ACC112 (cell line): ENCODE measurements at regions not wholly inside any gene's neighbourhood (a gene's known extent, or its start where the extent isn't known, plus 50 kb on each side); places are given as distances from the start of the nearest gene placed in this dataset.

ENCODE experiments used
- H2AFZ ChIP-seq: fragments of 200-600 bp; sonication (generic); one replicate; pipeline ENCODE4 v1.6.0; 2017; ENCODE audit warnings: antibody characterized with exemption, low read length; ENCODE audit not compliant: unreplicated experiment
- H3K27ac ChIP-seq: fragments of 200-600 bp; sonication (generic); 2 replicates; pipeline ENCODE4 v1.5.1; 2014; ENCODE audit warnings: low read depth, mild to moderate bottlenecking, antibody characterized with exemption, low read length, moderate library complexity
- H3K27me3 ChIP-seq: fragments of 200-600 bp; sonication (generic); 2 replicates; pipeline ENCODE4 v1.6.1; 2014; ENCODE audit warnings: mild to moderate bottlenecking, antibody characterized with exemption, low read length, moderate library complexity, mixed read lengths; ENCODE audit not compliant: insufficient read depth
- H3K36me3 ChIP-seq: fragments of 200-600 bp; sonication (generic); 2 replicates; pipeline ENCODE4 v1.6.1; 2016; ENCODE audit warnings: mild to moderate bottlenecking, antibody characterized with exemption, low read length, moderate library complexity, mixed read lengths; ENCODE audit not compliant: insufficient read depth
- H3K4me1 ChIP-seq: fragments of 200-600 bp; sonication (generic); one replicate; pipeline ENCODE4 v1.6.1; 2016; ENCODE audit warnings: low read length, mixed read lengths; ENCODE audit not compliant: insufficient read depth, unreplicated experiment, control insufficient read depth
- H3K4me3 ChIP-seq: fragments of 200-600 bp; sonication (generic); 2 replicates; pipeline ENCODE4 v1.5.1; 2014; ENCODE audit warnings: mild to moderate bottlenecking, low read depth, low read length
- H3K79me2 ChIP-seq: fragments of 200-600 bp; sonication (generic); one replicate; pipeline ENCODE4 v1.6.0; 2016; ENCODE audit warnings: low read length; ENCODE audit not compliant: control insufficient read depth, unreplicated experiment, insufficient read depth

DNA sequence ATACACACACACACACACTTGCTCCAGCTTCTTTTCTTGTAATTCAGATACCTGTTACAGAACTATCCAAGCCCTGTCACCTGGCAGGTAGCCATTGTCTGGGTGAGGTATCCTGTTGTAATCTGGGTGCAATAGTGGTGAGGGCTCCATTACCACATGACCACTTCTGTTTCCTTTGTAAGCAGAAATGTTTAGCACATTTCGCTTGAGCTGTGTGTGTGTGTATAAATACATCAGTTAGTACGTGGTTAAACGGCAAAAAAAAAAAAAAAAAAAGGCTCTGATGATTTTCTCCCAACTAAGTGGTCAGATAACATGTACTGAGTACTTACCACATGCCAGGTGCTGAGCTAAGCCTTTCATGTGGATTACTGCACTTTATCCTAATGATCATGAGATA is 129.3 kb upstream of the SSTR1 start:
- peaks cover 3% of the 10 kb centered on the region for H3K4me1 ChIP-seq
- no peak overlapping the region for H2AFZ ChIP-seq
- H3K36me3 ChIP-seq: no peaks in the 10 kb centered on the region
- no peaks in the 10 kb centered on the region for H3K27me3 ChIP-seq
- H3K79me2 ChIP-seq: no peaks in the 10 kb centered on the region
- H3K27ac ChIP-seq: no peak overlapping the region
- H3K4me3 ChIP-seq: no peak overlapping the region

DNA sequence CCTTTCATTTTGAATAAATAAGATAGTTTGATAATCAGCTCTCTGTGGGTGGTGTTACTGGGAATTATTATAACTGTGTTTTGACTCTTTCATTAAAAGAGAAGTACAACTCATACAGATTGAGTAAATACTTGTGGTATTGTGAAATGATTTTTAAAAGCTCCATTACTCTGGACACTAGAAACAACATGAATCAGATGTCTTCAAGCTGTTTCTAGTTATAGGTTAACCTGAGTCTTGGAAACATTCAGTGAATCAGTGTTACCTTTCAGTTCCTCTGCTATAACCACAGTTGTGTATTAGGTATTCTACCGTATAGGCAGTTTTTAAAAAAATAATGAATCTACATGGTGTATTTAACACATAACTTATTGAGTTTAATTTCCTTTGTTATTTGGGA is 128.4 kb upstream of the SSTR1 start:
- H3K4me3 ChIP-seq: no peak overlapping the region
- H3K27ac ChIP-seq: no peak overlapping the region
- H3K4me1 ChIP-seq: peaks cover 3% of the 10 kb centered on the region

GRCh38 chr14:38079886-38080285 is 127.8 kb upstream of the SSTR1 start:
- H3K4me1 ChIP-seq: peaks cover 3% of the 10 kb centered on the region
- H3K36me3 ChIP-seq: no peaks in the 10 kb centered on the region
- no peak overlapping the region for H2AFZ ChIP-seq

More for the DNA sequence above, 128.4 kb upstream of the SSTR1 start:
- Histone ChIP-seq H2AFZ (no peak overlapping the region), H3K27me3 (no peaks in the 10 kb centered on the region), H3K36me3 (no peaks in the 10 kb centered on the region), H3K79me2 (no peaks in the 10 kb centered on the region)

GRCh38 chr14:38080696-38081095 is 127.0 kb upstream of the SSTR1 start:
- peaks cover 3% of the 10 kb centered on the region for H3K4me1 ChIP-seq
- no peak overlapping the region for H3K4me3 ChIP-seq
- H3K79me2 ChIP-seq: no peaks in the 10 kb centered on the region
- no peak overlapping the region for H2AFZ ChIP-seq
- H3K27ac ChIP-seq: no peak overlapping the region
- no peaks in the 10 kb centered on the region for H3K36me3 ChIP-seq
- H3K27me3 ChIP-seq: no peaks in the 10 kb centered on the region

More at GRCh38 chr14:38079886-38080285, 127.8 kb upstream of the SSTR1 start:
- Histone ChIP-seq H3K4me3 (no peak overlapping the region), H3K79me2 (no peaks in the 10 kb centered on the region), H3K27ac (no peak overlapping the region), H3K27me3 (no peaks in the 10 kb centered on the region)

- H3K27ac ChIP-seq: no peak overlapping the region
- no peaks in the 10 kb centered on the region for H3K36me3 ChIP-seq
- H3K79me2 ChIP-seq: no peaks in the 10 kb centered on the region
- no peak overlapping the region for H3K4me3 ChIP-seq
- H3K27me3 ChIP-seq: no peaks in the 10 kb centered on the region
- H2AFZ ChIP-seq: no peak overlapping the region
- H3K4me1 ChIP-seq: peaks cover 3% of the 10 kb centered on the region
Observed at GRCh38 chr14:38083039-38083438, 124.7 kb upstream of the SSTR1 start.

GRCh38 chr14:38089123-38089522 is 118.6 kb upstream of the SSTR1 start:
- H3K79me2 ChIP-seq: no peaks in the 10 kb centered on the region
- H3K4me3 ChIP-seq: peak overlapping the region; percentile 75
- no peak overlapping the region for H3K27ac ChIP-seq
- H3K27me3 ChIP-seq: no peaks in the 10 kb centered on the region
- H3K36me3 ChIP-seq: no peaks in the 10 kb centered on the region; the same call in 1 of the 2 replicates
- peak overlapping the region; percentile 89 for H2AFZ ChIP-seq
- peaks cover 7% of the 10 kb centered on the region for H3K4me1 ChIP-seq

GRCh38 chr14:38090506-38090905 is 117.2 kb upstream of the SSTR1 start:
- H3K36me3 ChIP-seq: no peaks in the 10 kb centered on the region; the same call in 1 of the 2 replicates
- H3K4me3 ChIP-seq: no peak overlapping the region
- H3K27me3 ChIP-seq: no peaks in the 10 kb centered on the region
- H3K4me1 ChIP-seq: peaks cover 7% of the 10 kb centered on the region
- H3K79me2 ChIP-seq: no peaks in the 10 kb centered on the region
- no peak overlapping the region for H3K27ac ChIP-seq
- H2AFZ ChIP-seq: peak overlapping the region; percentile 89

GRCh38 chr14:38098074-38098836 is 109.4 kb upstream of the SSTR1 start:
- 0 out of 2 replicates have a peak overlapping the region, but pooled peaks have one; percentile 7 for H3K4me3 ChIP-seq
- peak overlapping the region; percentile 75 for H2AFZ ChIP-seq
- H3K27me3 ChIP-seq: no peaks in the 10 kb centered on the region
- H3K36me3 ChIP-seq: no peaks in the 10 kb centered on the region; the same call in 1 of the 2 replicates
- peak overlapping the region; percentile 83 for H3K27ac ChIP-seq
- no peaks in the 10 kb centered on the region for H3K79me2 ChIP-seq
- peaks cover 14% of the 10 kb centered on the region for H3K4me1 ChIP-seq

DNA sequence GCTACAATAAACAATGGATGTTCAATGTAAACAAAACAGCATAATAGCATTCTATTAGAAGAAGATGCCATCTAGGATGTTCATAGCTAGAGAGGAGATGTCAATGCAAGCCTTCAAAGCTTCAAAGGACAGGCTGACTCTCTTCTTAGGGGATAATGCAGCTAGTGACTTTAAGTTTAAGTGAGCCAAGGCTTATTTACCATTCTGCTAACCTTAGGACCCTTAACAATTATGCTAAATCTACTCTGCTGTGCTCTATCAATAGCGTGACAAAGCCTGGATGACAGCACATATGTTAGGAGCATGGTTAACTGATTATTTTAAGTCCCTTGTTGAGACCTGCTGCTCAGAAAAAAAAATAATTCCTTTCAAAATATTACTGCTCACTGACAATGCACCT is 106.0 kb upstream of the SSTR1 start:
- peaks cover 14% of the 10 kb centered on the region for H3K4me1 ChIP-seq
- H2AFZ ChIP-seq: no peak overlapping the region
- no peak overlapping the region for H3K4me3 ChIP-seq
- H3K36me3 ChIP-seq: no peaks in the 10 kb centered on the region
- no peaks in the 10 kb centered on the region for H3K79me2 ChIP-seq
- H3K27me3 ChIP-seq: no peaks in the 10 kb centered on the region
- no peak overlapping the region for H3K27ac ChIP-seq

- Histone ChIP-seq H2AFZ (peak overlapping the region; percentile 73), H3K27ac (no peak overlapping the region), H3K79me2 (no peaks in the 10 kb centered on the region), H3K4me1 (peaks cover 5% of the 10 kb centered on the region), H3K36me3 (peaks cover 4% of the 10 kb centered on the region; the same call in 1 of the 2 replicates), H3K4me3 (peak overlapping the region; percentile 33), H3K27me3 (no peaks in the 10 kb centered on the region)
Observed at GRCh38 chr14:38103542-38104225, 104.0 kb upstream of the SSTR1 start.
